Natural killer cell (primary cell): ENCODE measurements at regions not wholly inside any gene's neighbourhood (a gene's known extent, or its start where the extent isn't known, plus 50 kb on each side); places are given as distances from the start of the nearest gene placed in this dataset.

ENCODE experiments used
- ATAC-seq, 3 donors: fragments of 150-1000 bp in 2 of 3; fragments of 200-7000 bp in 1 of 3; cut with Tn5 transposase; 1 replicate in 1 of 3; 2 replicates in 2 of 3; pipeline ENCODE4 v1.10.0; 2021; ENCODE audit warnings: mild to moderate bottlenecking in 2 of 3, moderate library complexity in 2 of 3
- DNase-seq, 2 donors: peaks; one replicate each; pipeline versions ENCODE4 v3.0.0 to v3.0.0-alpha.2; 2013 to 2021; ENCODE audit warnings: mixed read lengths in 1 of 2
- H3K27ac ChIP-seq: one replicate; pipeline ENCODE4 v1.5.1; 2013; ENCODE audit warnings: mild to moderate bottlenecking, low read length
- H3K27me3 ChIP-seq: one replicate; pipeline ENCODE4 v1.6.1; 2013; ENCODE audit warnings: low read length; ENCODE audit not compliant: control insufficient read depth, insufficient read depth
- H3K36me3 ChIP-seq: one replicate; pipeline ENCODE4 v1.6.1; 2013; ENCODE audit warnings: low read length; ENCODE audit not compliant: control insufficient read depth, insufficient read depth
- H3K4me1 ChIP-seq: one replicate; pipeline ENCODE4 v1.6.1; 2013; ENCODE audit warnings: low read length; ENCODE audit not compliant: control insufficient read depth, insufficient read depth
- H3K4me3 ChIP-seq: one replicate; pipeline ENCODE4 v1.5.1; 2013; ENCODE audit warnings: low read length
- H3K9me3 ChIP-seq: one replicate; pipeline ENCODE4 v1.6.1; 2013; ENCODE audit warnings: low read length; ENCODE audit not compliant: control insufficient read depth, insufficient read depth
- H3K27ac Mint-ChIP-seq, 2 donors: one replicate each; pipeline ENCODE4 v1.8.0; 2022; ENCODE audit warnings: mild to moderate bottlenecking in 2 of 2, mixed read lengths in 2 of 2, moderate library complexity in 1 of 2
- H3K27me3 Mint-ChIP-seq, 2 donors: one replicate each; pipeline ENCODE4 v1.8.0; 2022; ENCODE audit warnings: low read depth in 2 of 2, mixed read lengths in 2 of 2
- H3K36me3 Mint-ChIP-seq: one replicate; pipeline ENCODE4 v1.8.0; 2022; ENCODE audit warnings: mixed read lengths
- H3K4me1 Mint-ChIP-seq, 2 donors: one replicate each; pipeline ENCODE4 v1.8.0; 2022; ENCODE audit warnings: mixed read lengths in 2 of 2
- H3K4me3 Mint-ChIP-seq: one replicate; pipeline ENCODE4 v1.8.0; 2022; ENCODE audit warnings: mild to moderate bottlenecking, moderate library complexity, mixed read lengths
- H3K9me3 Mint-ChIP-seq, 2 donors: one replicate each; pipeline ENCODE4 v1.8.0; 2022; ENCODE audit warnings: mixed read lengths in 2 of 2
- CTCF ChIP-seq: fragments of 200-600 bp; IDR thresholded peaks from one replicate; pipeline ENCODE4 v1.8.0; 2022; ENCODE audit warnings: antibody characterized with exemption
- WGBS: methylation state at CpG from one replicate; pipeline ENCODE4 v1.1.7; 2013; ENCODE audit warnings: missing lambda C conversion rate; ENCODE audit not compliant: insufficient coverage; 5-methylcytosine and 5-hydroxymethylcytosine counted together
- intact Hi-C: fragments of 100-400 bp; cut with micrococcal nuclease; formaldehyde crosslinking; loops from one replicate; pipeline ENCODE4 v1.14.2; 2022

- H3K4me1 Mint-ChIP-seq: no peaks in the 10 kb centered on the region
- Histone ChIP-seq H3K27ac (no peak overlapping the region), H3K4me1 (no peaks in the 10 kb centered on the region), H3K4me3 (no peak overlapping the region), H3K27me3 (no peaks in the 10 kb centered on the region), H3K36me3 (no peaks in the 10 kb centered on the region), H3K9me3 (no peaks in the 10 kb centered on the region)
- no peak overlapping the region for H3K27ac Mint-ChIP-seq
- no peak overlapping the region for H3K4me3 Mint-ChIP-seq
- H3K9me3 Mint-ChIP-seq: no peaks in the 10 kb centered on the region
- no peak for DNase-seq
- no peak for TF ChIP-seq CTCF
- peaks cover 0 to 10% of the 10 kb centered on the region in 2 donors for H3K27me3 Mint-ChIP-seq
- intact Hi-C loops: no loop called here
- H3K36me3 Mint-ChIP-seq: no peaks in the 10 kb centered on the region
- ATAC-seq: no peak
Measured at GRCh38 chr20:22918286-22918983, 116.7 kb upstream of the SSTR4 start.

- 55% methylated on average over 5 of the region's 5 CpGs for WGBS
- H3K4me3 ChIP-seq: no peak overlapping the region
- H3K36me3 Mint-ChIP-seq: no peaks in the 10 kb centered on the region
- H3K9me3 Mint-ChIP-seq: no peaks in the 10 kb centered on the region
- no peak overlapping the region for H3K27ac ChIP-seq
- ATAC-seq (no peak), DNase-seq (no peak)
- H3K9me3 ChIP-seq: no peaks in the 10 kb centered on the region
- H3K4me3 Mint-ChIP-seq: no peak overlapping the region
- TF ChIP-seq CTCF: no peak
- H3K4me1 ChIP-seq: no peaks in the 10 kb centered on the region
- no peaks in the 10 kb centered on the region for H3K27me3 ChIP-seq
- H3K36me3 ChIP-seq: no peaks in the 10 kb centered on the region
- H3K27ac Mint-ChIP-seq: no peak overlapping the region
- intact Hi-C loops: no loop called here
- peaks cover 0 to 12% of the 10 kb centered on the region in 2 donors for H3K27me3 Mint-ChIP-seq
- H3K4me1 Mint-ChIP-seq: no peaks in the 10 kb centered on the region
Measured at GRCh38 chr20:22920898-22921297, 114.2 kb upstream of the SSTR4 start.

- H3K4me3 Mint-ChIP-seq: no peak overlapping the region
- H3K27ac Mint-ChIP-seq: no peak overlapping the region
- TF ChIP-seq CTCF: no peak
- no peak for DNase-seq
- no peak for ATAC-seq
- Histone ChIP-seq H3K9me3 (no peaks in the 10 kb centered on the region), H3K27ac (no peak overlapping the region), H3K27me3 (no peaks in the 10 kb centered on the region), H3K4me3 (no peak overlapping the region), H3K4me1 (no peaks in the 10 kb centered on the region), H3K36me3 (no peaks in the 10 kb centered on the region)
- peaks cover 0 to 2% of the 10 kb centered on the region in 2 donors for H3K9me3 Mint-ChIP-seq
- H3K27me3 Mint-ChIP-seq: peaks cover 0 to 15% of the 10 kb centered on the region in 2 donors
- intact Hi-C loops: no loop called here
- H3K36me3 Mint-ChIP-seq: no peaks in the 10 kb centered on the region
- 45% methylated on average over 7 of the region's 7 CpGs for WGBS
- H3K4me1 Mint-ChIP-seq: no peaks in the 10 kb centered on the region
Measured at GRCh38 chr20:22921595-22922421, 113.3 kb upstream of the SSTR4 start.
